GM11168 (cell line): ENCODE measurements at regions not wholly inside any gene's neighbourhood (a gene's known extent, or its start where the extent isn't known, plus 50 kb on each side); places are given as distances from the start of the nearest gene placed in this dataset.

Source experiments
- in situ Hi-C: fragments of 300-500 bp; cut with MboI; formaldehyde crosslinking; loops from one replicate; pipeline ENCODE4 v1.12.0; 2022; ENCODE audit warnings: low sequenced_read_pairs; ENCODE audit not compliant: unreplicated experiment

DNA sequence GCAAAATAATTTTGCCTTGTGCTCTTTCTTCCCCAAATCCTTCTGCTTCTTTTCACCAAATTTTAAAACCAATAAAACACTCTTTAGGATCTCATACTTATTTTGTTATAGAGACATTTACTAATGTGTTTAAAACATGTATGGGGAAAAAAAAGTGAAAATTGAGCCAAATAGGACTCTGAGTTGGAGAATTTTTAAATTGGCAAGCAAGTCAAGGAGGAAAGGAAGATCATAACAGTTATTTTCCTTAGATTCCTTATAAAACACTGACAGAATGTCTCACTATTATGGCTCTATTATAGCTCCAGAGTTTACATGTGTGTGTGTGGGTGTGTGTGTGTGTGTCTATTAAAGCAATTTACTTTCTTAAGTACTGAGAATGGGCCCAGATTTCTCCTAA, 220.5 kb downstream of the SLC6A15 start:
- in situ Hi-C loops = no loop called here

DNA sequence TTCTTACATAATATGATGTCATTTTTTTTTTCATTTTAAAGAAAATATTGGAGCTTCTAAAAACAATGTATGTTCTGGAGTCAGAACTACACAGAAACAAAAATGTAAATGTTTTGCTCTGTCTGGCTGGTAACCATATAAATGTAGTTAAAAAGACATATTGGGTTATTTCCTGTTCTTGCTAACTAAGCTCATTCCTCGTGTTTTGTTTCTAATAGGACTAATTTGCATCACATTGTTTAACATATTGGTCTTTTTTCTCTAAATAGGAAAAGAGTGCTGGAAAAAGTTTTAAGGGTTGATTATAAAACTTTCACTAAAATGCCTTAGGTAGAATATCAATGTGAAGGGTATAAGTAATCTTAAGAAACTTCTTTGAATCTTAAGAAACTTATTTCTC, 221.3 kb downstream of the SLC6A15 start:
- in situ Hi-C loops = no loop called here

DNA sequence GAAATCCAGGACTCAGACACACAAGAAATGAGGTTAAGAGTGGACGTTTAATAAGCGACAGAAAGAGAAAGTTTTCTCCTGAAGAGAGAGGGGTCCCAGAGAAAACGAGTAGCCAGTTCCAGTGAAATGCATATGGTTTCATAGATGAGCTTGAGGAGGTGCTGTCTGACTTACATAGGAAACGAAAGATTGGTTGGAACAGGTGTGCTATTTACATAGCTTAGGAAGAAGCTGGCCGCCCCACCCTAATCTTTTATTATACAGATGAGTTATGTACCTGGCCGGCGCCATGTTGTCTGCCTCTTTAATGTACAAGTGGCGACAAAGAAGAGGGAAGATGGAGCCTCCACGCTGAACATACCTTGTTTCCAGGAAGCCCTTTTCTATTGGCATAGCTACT, 223.0 kb downstream of the SLC6A15 start:
- in situ Hi-C loops = no loop called here

DNA sequence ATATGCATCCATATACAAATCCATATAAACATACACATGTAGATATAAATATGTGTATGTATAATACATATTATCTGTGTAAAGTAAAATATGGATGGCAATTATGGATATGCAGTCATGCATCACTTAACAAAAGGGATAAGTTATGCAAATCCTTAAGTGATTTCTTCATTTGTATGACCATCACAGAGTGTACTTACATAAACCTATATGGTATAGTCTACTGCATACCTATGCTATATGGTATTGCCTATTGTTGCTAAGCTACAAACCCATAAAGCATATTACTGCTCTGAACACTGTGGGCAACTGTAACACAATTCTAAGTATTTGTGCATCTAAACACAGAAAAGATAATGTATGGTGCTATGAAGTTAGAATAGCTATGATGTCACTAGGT, 227.2 kb downstream of the SLC6A15 start:
- in situ Hi-C loops = no loop called here

DNA sequence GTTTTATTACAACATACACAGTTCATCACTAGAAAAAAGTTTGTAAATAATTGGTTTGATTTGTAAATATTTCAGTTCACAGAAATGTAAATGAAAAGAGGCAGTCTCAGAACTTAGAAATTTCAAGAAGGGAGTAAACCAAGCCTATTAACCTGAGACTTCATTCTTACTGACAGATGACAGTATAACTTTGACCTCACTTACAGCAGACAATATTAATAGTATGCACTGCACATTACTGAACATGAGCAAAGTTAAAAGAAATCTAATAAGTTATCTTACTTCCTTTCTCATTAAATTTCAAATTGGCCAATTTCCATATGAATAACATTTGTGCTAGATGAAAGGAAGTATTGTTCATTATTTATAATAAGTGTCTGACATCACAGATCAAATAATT, 235.8 kb downstream of the SLC6A15 start:
- in situ Hi-C loops = no loop called here

DNA sequence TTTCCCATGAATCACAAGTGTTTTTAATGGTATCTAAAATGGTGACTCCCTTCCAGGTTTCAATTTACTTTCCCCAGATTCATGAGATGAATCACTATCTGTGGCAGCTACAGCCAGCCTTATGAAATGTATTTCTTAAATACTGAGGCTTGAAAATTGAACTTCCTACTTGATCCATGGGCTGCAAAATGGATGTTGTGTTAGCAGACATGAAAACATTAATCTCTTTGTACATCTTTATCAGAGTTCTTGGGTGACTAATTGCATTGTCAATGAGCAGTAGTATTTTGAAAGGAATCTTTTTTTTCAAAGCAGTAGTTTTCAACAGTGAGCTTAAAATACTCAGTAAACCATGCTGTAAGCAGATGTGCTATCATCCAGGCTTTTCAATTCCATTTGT, 250.8 kb downstream of the SLC6A15 start:
- in situ Hi-C loops = no loop called here

DNA sequence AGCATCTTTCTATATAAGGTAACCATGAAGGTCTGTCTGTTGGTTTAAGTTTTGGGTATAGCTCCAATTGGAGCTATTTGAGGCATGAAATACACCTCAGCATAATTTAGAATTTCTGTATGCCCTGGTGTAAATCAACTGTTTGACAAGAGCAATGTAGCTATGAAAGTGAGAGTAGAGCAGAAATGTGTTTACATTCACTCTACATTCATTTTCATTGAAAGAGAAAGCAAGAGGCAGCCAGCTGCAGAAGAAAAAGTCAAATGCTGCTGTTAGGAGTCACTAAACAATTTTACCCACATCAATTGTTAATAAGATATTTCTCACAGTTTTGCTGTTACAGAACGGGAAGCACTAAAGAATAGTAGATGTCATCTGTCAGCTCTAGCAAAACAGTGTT, 252.5 kb downstream of the SLC6A15 start:
- in situ Hi-C loops = no loop called here

DNA sequence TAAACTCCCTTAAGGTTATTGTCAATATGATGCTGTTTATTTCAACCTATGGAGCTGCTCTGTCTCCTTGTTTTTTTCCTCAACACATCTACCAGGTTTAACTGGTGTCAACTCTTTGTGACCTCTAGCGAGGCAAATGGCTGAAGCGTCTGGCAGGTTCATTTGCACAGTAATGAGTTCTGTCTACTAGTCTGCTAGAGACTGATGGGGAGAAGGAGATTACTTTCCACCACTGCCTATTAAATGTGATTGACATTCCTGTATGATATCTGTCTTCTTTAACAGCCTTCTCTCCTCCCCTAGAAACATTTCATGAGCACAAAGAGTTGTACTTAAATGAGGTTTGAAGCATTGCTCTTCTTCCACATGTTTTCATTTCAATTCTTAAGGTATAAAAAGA, 253.7 kb downstream of the SLC6A15 start:
- in situ Hi-C loops = no loop called here

DNA sequence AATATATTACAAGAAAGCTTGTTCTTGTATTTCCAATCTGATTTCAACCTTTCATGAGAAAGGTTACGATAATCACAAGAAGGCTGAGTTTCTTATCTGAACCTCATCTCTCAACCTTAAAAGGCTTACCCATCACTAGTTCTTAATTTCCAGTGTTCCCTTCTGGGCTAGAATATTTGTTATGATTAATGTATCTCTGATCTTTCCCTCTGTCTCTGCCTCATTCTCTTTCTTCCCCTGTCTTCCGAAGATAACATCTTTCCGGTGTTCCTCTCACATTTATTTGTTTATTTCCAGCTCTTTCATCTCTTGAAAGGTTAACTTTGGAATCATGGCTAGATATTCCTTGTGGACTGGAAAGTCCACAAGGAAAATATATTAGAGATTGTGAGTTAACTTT, 255.9 kb downstream of the SLC6A15 start:
- in situ Hi-C loops = no loop called here

DNA sequence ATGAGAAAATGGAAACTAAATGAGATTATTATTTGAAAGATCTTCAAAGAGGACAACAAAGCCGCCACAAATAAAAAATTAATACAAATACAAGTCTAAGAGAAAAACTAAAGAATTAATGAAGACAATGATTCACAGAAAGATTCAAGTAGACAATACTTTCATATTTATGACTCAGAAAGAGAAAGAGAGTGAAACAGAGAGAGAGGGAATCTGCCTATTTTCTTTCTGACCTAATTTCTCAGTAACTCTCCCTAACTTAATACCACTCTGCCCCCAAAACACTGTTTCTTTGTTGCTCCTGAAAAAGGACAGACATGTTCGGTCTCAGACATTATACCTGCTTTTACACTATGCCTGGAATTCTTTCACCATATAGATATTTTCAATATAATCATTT, 259.1 kb downstream of the SLC6A15 start:
- in situ Hi-C loops = no loop called here

DNA sequence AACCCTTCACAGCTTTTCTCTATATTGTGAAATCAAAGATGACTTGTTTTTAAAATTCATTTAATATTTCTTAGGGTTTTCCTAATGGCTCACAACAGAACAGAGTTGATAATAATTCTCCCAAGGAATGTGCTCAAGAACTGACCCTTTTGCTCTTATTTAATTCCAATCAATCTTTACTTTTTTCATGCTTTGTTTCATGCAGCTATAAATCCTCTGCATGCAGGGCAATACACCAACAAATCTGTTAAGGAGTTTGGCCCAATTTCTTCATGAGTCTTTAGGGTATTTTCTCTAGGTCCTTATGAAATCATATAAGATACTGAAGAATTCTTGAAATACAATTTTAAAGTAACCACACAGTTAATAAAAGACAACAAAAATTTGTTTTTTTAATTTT, 264.2 kb downstream of the SLC6A15 start:
- in situ Hi-C loops = no loop called here

DNA sequence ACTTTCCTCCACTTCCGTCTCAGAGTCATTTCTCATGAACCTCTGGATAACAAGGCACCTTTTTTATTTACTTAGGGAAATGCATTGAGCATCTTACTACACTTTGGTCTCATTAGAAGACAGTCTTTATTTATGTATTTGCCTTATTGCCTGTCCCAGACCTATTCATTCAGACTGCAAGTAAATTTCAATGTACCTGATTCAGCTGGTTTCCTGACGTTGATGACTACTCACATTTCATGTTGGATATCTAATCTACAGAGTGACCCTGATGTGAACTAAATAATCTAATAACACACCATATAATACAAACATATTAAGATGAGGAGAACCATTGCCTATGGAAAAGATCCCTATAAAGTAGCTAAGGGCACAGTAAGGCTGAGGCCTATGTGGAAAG, 267.7 kb downstream of the SLC6A15 start:
- in situ Hi-C loops = no loop called here

DNA sequence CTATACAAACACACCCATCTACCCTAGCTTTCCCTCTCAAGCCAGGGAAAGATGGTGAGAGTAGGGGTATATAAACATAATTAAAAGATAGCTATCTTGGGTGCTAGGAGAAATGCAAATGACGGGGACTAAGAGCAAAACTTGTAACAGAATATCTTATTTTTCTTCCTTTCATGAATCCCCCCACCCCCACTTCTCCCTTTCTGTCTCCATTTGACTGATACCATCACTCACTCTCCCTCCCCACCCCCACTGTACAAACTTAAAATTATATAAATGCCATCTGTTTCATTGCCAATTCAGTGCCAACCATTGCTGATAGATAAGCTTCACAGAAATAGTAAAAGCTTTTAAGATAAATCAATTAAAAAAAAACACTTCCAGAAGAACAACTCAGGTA, 268.6 kb downstream of the SLC6A15 start:
- in situ Hi-C loops = no loop called here

DNA sequence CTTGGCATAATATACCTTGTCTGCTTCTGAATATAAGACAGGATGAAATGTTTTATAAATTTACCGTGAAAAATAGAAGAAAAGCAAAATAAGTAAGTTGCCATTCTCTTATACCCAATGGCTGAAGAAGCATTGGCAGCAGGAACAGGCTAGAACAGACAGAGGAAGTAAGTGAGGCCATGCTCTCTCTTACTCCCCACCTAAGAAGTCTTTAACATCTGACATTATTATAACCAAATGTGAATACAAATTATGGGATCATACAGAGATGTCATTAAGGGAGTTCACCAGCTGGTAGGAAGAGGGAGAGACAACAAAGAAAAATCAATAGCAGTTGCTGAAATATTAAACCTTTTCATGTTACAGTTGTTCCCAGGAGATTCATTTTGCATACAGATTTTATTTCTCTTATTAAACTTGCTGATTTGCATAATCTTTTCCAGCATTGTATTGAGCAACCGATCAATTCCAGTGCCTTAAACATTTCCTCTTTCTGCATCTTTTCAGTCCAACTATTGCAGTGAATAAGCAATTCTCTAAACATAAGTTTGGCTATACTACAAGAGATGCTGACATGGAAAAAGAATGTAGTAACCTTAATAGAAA, 270.6 kb downstream of the SLC6A15 start:
- in situ Hi-C loops = no loop called here

DNA sequence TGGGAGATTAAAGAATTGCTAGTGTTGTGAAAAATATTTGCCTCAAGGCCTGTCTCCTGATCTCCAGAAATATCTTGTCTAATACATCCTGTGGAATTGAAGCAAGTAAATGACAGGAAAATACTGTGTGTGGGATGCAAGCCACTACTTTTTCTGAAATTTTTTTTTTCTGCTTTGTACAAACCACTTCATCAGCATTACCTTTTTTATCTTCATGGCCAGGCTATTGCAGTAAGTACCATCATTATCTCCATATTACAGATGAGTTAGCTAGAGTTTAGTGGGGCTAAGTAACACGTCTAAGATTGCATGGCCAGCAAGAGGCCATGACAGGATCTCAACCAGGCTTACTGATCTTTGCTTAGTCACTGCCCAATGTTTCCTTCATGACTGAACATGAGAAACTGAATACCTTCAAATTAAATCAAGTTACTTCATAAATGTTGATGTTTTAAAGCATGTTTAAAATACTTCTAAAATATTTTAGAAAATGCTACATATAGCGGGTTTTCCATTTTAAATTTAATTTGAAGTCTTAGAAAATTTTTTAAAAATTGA, 273.7 kb downstream of the SLC6A15 start:
- in situ Hi-C loops = no loop called here

DNA sequence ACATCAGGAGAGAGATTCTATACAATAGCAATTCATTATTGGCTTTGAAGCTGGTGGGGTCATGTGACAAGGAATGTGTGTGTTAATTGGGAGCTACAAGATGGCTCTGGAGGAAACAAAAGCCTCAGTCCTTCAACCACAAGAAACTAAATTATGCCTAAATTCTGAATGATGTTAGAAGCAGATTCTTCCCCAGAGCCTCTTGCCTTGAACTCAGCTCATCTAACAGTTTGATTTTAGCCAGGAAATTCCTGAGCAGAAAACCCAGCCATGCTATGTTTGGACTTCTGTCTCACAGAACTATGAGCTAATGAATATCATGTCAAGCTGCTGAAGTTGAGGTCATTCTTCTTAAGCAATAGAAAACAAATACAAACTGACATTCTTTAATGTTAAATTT, 274.7 kb downstream of the SLC6A15 start:
- in situ Hi-C loops = no loop called here

DNA sequence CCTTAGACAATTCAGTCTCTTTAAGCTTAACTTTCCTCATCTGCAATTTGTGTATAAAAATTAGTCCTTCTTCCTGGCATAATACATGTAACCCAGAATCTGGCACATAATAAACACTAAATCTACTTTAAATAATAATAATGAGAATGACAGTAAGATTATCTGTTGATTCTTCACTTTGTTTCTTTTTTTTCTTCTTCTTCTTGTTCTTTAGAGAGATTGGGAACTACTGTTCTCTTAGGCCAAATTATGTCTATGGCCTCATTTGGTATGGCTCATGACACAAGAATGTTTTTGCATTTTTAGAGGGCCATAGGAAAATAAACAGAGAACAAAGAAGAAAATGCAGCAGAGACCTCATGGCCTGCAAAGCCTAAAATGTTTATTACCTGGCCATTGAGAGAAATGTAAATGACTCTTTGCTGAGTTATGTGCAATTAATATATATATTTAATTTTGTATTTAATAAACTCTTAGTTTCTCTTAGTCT, 275.8 kb downstream of the SLC6A15 start:
- in situ Hi-C loops = no loop called here

DNA sequence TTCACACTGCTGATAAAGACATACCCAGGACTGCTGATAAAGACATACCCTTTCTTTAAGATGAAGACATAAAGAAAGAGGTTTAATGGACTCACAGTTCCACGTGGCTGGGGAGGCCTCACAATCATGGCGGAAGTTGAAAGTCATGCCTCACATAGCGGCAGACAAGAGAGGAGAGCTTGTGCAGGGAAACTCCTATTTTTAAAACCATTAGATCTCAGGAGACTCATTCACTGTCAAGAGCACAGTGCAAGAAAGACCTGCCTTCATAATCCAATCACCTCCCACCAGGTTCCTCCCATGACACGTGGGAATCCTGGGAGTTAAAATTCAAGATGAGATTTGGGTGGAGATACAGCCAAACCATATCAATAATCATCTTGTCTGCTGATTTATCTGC, 278.1 kb downstream of the SLC6A15 start:
- in situ Hi-C loops = no loop called here

DNA sequence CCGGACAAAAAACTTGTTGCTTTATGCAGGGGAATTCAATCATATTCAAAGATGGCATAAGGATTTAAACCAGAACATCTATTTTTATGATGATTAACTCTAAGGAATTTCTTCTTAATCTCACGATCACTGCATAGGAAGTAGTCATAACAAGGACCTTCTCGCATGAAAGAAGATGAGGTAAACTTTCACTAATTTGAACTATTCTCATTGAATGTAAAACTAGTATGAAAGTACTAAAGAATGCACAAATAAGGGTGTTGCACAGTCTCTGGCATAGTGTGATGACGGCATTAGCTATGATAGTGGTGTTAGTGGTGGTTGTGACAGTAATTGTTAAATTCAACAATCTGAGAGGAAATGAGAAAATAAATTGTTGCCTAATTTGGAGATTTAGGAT, 280.0 kb downstream of the SLC6A15 start:
- in situ Hi-C loops = no loop called here

DNA sequence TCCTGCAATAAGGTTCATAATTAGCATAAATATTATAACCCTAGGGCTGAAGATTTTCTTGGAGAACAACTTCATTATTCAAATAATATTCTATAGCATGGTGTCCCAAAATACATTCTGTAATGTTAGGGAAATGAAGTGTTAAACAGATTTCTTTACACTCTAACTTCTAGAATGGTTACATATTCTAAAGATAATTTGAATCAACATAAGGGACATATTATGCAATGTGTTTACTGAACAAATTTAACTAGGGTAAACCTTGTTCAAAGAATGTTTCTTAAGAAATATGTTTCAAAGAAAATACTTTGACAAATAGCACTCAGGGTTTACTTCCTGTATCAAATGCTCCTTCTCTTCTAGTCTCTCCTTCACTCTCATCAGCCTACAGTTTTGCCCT, 281.6 kb downstream of the SLC6A15 start:
- in situ Hi-C loops = no loop called here

DNA sequence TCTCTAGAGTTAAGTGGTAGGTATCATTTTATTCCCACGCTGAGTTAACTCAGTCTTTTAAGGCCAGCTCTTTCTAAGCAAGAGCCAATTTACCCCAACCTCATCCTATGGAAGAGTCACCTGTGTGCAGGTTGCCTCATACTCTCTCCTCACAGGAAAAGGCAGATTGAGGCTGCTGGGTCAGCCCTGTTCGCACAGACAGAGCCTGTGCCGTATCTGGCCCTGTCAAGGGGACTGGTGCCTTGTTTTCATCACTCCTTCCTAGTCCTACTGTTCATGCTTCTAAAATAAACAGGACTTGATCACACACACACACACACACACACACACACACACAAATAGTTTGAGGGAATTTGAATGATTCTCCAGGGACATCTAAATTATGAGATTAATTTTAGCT, 285.0 kb downstream of the SLC6A15 start:
- in situ Hi-C loops = no loop called here

DNA sequence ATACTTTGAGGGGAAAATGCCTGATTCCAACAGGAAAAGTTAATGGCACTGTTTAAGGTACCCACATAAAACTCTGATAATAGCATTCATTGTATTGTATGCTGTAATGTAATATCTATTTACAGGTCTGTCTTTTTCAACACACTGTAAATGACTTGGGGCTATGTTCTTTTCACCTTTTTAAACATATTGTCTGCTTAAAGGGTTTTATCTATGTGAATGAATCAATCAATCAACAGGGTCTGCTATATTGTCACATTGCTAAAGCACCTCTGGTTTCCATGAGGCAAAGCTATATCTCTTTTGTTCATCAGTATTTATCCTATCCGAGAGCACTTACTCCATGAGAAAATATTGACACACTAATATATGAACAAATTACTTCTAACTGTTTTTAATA, 288.0 kb downstream of the SLC6A15 start:
- in situ Hi-C loops = no loop called here
